HG02938 (cell line): ENCODE measurements at regions not wholly inside any gene's neighbourhood (a gene's known extent, or its start where the extent isn't known, plus 50 kb on each side); places are given as distances from the start of the nearest gene placed in this dataset.

ENCODE experiments used
- ATAC-seq: cut with Tn5 transposase; IDR thresholded peaks from one replicate; pipeline ENCODE4 v1.9.1; 2021; ENCODE audit warnings: mild to moderate bottlenecking, moderate library complexity; ENCODE audit not compliant: unreplicated experiment

DNA sequence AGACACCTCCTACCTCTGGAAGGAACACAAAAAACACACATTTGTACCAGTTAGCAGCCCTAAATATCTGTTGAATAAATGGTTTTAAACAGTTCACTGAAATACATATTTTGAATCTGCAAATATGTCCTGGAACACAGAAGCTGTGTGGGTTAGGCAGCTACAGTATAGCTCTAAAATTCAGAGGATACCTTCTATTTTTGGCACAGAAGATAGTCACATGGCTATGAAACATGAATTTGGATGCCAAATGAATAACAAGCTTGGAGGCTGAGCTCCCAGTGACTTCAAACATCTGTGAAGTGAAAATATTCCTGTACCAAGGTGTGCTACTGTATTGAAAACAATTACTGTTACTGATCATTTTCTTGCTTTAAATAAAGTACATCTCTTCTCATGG is 391.5 kb upstream of the ADGRL2 start:
- no peak for ATAC-seq

DNA sequence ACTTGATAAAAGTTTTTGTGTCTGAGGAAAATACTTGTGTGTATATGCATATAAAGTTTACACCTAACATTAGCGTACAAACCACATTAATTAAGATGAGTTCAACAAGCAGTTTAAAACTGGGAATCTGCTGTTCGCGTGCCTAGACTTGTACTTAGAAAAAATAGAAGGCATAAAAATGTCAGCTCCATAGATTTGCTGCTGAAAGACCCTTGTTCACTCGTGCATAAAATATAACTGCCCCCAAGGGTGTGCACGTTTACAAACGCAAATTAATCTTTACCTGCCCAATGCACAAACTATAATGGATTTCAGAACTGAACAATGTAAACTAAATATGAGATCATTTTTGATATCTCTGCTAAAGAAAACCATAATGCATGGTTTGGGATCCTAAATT is 392.3 kb upstream of the ADGRL2 start:
- ATAC-seq = no peak

DNA sequence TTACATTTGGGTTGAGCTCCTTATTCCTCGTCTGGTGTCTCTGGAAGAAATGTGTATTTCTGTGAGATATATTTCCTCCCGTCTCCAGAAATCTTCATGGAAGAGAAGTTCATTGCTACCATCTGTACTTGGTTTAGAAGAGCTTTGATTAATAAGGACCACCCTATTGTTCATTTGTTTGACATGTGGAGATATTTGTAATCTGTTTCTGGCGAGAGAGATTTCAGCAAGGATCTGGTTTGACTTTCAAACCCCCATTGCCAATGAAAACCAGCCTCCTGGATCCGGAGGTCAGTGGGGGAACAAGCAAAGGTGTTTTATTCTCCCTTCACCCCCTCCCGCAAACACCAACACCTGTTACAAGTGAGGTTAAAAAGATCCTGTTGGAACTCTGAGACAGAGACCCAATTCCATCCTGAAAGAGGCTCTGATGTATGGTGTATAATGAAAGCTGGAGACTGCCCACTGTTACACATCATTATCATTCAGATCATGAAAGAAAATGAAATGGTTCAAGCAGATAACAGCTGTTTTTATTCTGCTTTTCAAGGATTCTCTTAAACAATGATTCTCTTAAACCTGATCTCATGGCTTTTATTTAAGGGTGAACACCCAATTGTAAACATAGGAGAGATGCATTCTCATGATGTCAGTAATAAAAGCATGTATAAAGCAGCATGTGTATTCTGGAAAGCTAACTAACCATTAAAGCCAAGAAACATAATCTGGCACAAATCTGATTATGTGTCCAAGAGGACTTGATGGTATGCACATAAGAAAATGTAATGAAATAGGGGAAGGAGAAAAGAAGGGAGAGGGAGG is 393.5 kb upstream of the ADGRL2 start:
- no peak for ATAC-seq

DNA sequence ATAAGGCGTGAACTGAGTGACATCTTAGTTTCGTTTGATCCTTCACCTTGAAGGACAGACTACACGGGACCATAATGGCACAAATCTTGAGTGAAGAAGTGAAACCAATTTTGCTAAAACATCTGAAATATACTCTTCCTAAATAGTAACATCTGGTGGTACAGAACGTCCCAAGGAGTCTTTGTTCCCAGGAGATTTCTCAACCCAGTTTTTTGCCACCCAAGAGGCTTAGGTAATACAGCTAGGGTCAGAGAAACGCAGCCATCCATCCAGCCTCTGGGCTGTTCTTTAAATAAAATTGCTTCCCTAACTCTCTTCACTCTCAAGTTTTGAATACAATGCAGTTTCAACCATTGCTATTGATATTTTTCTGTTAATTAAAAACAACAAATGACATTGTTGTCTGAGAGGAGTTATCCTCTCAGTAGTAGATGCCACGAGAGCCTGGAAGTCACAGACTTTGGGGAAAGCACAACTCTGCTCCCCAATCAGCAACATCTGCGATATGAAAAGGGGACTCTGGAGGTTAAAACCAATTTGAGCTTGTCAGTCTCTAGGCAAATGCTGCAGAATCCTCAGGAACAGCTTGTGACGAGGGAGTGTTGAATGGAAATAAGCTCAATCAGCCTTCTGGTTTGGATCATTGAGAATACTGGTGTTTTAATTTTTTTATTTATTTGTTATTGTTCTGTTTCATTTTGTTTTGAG is 394.3 kb upstream of the ADGRL2 start:
- no peak for ATAC-seq

DNA sequence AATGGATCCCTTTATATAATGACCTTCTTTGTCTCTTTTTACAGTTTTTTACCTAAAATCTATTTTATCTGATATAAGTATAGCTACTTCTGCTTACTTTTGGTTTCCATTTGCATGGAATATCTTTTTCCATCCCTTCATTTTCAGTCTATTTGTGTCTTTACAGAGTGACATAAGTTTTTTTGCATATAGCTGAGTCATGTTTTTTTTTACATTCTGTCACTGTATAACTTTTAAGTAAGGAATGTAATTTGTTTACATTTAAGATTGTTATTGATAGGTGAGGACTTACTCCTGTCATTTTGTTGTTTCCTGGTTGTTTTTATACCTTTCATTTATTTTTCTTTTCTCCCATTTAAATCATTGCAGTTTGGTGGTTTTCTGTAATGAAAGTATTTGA is 402.7 kb upstream of the ADGRL2 start:
- no peak for ATAC-seq

DNA sequence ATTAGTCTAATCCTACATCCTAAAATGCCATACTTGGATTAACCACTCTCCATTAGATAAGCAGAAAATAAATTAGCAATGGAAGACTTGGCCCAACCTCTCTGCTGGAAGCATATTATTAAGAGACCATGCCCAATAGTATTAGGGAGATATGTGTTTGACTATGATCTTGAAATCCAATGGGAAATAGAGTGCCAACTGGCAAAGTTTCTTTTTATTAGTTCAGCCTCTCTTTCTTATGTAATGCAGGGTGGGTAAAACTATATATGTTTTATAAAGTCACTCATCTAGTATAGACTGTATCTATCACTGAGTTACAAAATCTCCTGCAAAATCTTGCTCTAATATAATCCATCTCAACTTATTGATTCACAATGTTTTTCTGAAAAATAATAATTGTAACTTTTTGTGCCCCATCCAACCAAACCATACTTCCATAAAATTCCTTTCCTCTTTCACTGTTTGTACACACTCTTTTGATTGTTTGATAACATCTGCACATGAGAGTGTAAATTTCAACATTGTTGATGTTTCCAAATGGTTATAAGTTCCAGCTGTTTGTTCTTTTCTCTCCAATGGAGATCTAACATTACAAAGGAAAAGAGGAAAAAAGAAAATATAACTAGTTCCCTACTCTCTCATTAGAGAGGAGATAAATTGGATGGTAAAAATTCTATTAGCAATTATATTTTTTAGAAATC is 408.1 kb upstream of the ADGRL2 start:
- no peak for ATAC-seq

DNA sequence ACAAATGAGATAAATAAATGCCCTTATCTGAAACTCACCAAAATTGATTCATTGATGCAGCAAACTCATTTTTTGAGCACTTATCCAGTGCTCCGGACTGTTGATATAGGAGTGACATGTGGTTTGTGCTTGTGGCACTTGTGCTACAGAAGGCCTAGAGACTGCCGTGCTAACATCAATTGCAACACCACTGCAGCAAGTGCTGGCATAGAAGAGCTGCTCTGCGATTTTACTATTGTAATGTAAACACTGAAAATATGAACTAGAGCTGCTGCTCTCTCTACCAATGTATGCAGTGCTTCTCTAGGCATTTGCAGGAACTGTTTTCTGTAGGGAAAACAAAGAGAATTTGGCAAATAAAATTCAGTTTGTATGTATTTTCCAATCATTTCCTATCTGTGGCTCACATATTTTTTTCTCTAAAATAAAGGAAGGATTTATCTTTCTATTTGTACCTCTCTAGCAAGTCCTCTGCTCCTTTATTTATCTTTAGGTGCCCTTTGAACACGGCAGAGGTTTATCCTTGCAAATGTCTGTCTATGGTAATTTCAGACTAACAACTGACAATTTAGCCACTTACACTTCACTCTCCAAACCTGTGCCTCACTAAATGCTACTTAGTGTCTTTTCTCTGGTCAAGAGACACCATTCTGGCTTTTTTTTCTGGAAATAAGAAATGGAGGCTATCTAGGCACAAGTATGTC is 409.5 kb upstream of the ADGRL2 start:
- ATAC-seq = no peak

DNA sequence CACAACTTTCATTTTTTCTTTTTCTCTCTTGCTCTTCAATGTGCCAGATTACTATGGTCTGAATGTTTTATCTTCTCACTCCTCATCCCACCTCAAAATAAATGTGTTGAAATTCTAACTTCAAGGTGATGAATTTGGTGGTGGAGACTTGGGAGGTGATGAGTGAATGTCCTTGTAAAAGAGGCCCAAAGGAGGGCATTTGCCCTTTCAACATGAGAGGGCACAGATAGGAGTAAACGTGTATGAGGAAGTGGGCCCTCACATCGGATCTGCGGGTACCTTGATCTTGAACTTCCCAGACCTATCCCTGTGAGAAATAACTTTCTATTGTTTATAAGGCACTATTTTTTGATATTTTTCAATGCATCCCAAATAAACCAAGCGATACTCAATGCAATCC is 412.3 kb upstream of the ADGRL2 start:
- no peak for ATAC-seq

DNA sequence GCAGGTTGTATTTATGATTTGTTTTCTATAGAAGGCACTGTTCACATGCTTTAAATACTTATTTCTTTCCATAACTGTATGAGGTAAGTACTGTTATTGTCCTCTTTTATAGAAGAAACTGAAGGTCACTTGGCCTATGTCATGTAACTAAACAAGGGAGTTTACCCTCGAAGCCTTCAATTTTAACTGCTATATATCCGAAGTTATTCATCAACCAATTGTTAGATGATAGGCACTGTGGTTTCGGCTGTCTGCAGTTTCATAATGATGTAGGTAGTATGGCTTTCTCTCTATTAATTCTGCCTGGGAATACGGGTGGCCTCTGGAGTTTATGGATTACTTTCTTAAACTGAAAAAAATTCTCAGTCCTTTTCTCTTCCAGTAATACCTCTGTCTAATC is 413.3 kb upstream of the ADGRL2 start:
- no peak for ATAC-seq

DNA sequence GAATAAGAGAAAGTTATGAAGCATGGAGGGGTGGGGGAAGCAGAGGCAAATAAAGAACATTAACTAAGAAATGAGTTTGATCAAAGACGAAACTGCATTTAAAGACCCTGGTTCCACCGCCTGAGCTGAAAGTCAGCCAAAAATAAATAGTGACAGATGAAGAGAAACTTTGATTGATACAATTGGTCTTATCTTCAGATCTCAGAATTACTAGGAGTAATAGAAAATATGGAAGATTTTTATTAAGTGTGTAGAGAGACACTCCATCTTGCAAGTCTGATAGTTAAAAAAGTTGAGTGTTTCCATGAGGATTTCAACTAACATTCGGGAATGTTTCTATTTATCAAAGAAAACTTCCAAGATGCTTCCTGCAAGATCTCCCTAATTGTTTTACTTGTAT is 418.2 kb upstream of the ADGRL2 start:
- ATAC-seq = no peak

DNA sequence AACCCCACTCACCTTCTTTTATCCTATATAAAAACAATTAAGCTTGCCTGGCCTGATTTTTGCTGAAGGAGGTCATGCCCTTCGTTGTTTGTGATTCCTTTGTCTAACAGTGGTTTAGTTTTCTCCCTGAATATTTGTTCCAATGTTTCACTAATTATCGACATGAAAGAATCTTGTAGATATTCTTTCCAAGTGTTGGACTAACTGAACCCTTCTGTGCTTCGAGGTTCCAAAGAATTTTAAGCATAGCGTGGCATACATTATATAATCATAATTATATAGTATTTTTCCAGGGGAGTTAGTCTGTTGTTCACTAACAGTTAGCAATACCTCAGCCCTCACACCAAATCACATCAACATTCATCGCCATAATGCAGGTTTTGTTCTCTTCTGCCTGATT is 418.9 kb upstream of the ADGRL2 start:
- ATAC-seq = no peak

DNA sequence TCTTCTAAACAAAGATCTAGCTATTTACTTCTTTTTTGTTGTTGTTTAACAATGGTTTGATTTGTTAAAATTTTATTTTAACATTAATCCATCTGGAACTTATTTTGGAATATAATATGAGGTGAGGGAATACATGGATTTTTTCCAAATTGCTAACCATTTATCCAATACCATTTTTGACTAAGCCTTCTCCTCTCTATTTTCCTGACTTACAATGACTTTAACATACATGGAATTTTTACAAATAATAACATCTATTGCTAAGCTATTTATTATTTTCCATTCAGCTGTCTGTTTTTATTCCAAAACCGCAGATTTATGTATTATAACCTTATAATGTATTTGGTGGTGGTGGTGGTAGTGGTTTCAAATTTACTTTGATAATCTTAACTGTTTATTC is 420.3 kb upstream of the ADGRL2 start:
- ATAC-seq = no peak

DNA sequence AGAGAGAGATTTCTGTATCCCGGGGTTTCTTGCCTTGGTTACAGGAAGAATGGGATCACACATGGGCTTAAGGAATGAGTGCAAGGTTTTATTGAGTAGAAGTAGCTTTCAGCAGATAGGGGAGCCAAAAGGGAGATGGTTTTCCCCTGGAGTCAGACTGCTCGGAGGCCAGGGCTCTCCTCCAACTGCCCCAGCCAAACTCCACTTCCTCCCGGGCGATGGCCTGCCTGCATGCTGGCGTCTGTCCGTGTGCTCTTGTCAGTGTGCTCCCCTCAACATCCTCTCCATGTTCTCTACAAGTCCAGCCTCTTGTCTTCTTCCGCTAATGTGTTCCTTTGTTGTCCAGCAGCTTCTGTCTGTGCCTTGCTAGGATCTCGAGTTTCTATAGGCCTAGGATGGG is 421.3 kb upstream of the ADGRL2 start:
- no peak for ATAC-seq

DNA sequence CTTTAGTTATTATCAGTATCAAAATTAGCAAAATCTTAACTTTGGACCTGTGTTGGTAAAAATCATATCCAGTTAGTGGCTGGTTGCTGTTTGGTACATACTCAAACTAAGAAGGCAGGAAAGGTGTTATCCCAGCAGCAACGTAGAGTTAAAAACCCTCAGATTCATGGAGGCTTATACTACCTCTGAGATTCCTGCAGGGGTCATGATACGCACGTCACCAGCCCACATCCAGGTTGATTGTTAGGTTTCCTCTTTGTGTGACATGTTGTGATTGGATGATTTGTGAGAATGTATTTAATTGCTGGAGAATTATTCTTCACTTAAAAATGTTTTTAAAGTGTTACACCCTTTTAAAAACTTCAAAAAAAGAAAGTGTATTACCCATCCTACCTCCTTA is 423.3 kb upstream of the ADGRL2 start:
- ATAC-seq = no peak

DNA sequence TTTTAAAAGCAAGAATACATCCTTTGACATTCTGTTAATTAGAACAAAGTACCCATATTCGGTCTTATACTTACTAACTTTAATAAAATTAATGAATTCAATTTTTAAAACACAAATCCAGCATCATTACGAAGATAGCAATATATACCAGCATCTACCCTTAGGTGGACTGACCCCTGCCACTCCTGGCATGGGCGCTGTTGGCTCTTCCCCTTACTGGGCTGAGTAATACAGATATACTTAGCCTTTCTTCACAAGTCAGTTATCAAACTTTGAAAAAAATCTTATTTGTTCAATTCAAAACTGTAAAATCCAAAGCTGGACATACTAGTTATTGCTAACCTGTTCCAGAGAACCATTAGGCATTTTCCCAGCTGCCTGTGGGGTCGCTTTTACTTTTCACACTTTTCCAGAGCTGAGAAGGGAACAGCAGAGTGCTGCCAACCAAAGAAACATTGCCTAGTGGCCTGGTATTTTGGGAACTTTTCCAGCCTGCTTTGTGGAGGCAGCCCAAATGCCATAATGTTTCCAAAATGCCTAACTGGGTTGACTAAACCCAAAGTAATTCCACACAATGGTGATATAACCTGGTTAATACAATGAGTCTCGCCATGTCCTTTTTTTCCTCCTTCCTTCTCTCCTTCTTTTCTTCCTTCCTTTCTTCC is 424.7 kb upstream of the ADGRL2 start:
- no peak for ATAC-seq

DNA sequence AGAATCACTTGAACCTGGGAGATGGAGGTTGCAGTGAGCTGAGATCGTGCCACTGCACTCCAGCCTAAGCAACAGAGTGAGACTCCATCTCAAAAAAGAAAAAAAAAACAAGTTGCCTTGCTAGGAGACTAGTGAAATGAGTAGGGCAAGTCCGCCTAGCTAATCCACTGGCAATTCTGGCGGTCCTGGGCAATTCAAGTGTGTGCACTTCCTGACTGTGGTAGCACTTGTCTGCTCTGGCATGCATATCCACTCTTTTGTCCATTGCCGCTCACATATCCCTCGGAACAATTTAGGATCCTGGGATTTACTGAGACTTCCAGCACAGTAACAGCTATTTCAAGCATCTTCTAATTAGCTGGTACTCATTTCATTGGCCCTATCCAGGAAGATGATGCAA is 426.3 kb upstream of the ADGRL2 start:
- ATAC-seq = no peak

DNA sequence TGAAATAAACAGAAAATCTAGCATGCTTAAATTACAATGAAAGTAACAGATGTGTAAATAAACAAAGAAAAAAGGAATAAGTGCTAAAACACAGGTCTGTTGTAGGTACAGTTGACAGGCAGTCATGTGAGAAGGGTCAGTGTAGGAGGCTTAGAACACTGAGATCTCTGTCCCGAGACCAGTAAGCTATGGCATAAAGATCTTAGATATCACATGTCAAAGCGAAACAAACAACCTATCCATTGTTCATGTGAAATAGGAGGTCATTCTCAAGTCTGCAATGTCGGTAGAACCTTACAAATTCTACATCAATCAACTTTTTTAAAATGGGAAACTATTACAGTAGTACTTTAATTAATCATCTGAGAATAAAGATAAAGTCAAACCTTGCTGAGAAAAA is 428.9 kb upstream of the ADGRL2 start:
- no peak for ATAC-seq

DNA sequence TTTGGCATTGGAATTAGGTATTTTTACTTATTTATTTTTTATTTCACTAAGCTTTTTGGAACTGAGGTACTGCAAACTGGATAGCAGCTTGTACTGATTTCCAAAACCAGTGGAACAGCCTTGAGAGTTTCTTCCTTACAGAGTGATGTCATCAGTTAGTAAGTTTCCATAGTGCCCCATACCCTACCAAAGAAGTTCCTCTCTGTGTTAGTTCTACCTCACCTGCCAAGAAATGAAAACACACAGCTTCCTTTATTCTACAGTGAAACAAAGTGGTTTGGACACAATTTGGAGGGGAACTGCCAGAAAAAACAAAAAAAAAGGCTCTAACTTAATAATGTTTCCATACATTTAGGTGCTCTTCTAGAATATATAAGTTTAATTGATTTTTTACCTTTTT is 430.9 kb upstream of the ADGRL2 start:
- no peak for ATAC-seq

DNA sequence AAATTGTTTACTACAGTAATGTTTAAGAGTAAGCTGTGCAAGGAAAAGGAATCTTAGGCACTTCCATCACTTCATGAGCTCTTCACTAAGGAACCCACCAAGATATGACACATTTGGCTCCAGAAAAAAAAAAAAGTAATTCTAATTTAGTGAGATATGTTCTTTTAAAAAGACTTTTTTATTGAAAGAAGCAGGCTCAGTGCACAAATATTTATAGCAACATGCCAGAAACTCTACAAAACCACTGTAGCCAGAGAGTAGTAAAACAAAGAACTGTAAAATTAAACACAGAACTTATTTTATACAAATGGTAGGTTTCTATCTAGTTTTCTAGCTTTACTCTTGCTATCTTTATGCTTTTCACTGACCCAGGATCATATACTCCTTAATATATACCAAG is 434.6 kb upstream of the ADGRL2 start:
- ATAC-seq = no peak

DNA sequence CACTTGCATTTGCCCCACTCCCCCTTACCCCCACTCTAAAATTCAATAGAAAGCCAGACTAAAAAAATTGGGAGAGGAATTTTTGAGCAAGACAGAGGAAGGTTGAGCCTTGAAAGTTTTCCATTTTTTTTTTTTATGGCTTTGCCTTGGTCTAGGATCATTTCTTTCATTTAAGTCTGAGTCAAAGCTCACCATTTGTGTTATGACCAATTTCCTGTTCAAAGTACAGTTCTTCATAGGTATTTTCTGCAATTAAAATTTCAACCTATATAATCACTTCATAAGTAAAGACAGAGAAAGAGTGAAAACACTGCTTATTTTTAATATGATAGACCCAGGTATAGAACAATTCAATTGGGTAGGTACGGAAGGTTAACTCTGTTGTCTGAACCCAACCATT is 436.6 kb upstream of the ADGRL2 start:
- ATAC-seq = no peak

DNA sequence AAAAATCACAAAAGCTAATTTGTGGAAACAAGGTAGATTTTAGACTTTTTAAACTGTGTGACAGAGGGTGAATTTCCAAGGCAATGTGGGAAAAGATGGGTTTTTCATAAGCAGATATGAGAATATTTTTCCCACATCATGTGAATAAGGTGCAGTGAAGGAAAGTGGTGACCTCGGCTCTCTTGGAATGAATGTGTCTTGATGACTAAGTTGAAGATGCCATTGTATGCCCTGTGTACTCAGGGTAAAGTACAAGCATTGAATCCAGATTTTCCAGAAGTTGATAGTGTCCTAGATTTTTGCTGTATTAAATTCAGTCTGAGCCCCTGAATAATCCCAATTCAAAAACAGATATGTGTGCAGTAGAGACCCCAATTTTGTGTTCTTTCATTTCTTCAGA is 442.6 kb upstream of the ADGRL2 start:
- ATAC-seq = no peak
